Fibroblast of lung (primary cell): ENCODE measurements at regions not wholly inside any gene's neighbourhood (a gene's known extent, or its start where the extent isn't known, plus 50 kb on each side); places are given as distances from the start of the nearest gene placed in this dataset.

Experiments
- EZH2 ChIP-seq: IDR thresholded peaks from 2 replicates; pipeline ENCODE4 v1.5.1; 2012; ENCODE audit warnings: low read length, control low read depth, mild to moderate bottlenecking; ENCODE audit errors: missing control alignments
- TF ChIP-seq, protein P1 (sequence below), 2 donors: IDR thresholded peaks in 1 of 2; conservative IDR thresholded peaks in 1 of 2; 1 replicate in 1 of 2; 2 replicates in 1 of 2; pipeline ENCODE4 v1.5.1; 2011 to 2012; ENCODE audit warnings: low read length in 2 of 2, control low read depth in 1 of 2, inconsistent platforms in 1 of 2, low read depth in 1 of 2, mild to moderate bottlenecking in 1 of 2

- TF ChIP-seq, protein P1, sequence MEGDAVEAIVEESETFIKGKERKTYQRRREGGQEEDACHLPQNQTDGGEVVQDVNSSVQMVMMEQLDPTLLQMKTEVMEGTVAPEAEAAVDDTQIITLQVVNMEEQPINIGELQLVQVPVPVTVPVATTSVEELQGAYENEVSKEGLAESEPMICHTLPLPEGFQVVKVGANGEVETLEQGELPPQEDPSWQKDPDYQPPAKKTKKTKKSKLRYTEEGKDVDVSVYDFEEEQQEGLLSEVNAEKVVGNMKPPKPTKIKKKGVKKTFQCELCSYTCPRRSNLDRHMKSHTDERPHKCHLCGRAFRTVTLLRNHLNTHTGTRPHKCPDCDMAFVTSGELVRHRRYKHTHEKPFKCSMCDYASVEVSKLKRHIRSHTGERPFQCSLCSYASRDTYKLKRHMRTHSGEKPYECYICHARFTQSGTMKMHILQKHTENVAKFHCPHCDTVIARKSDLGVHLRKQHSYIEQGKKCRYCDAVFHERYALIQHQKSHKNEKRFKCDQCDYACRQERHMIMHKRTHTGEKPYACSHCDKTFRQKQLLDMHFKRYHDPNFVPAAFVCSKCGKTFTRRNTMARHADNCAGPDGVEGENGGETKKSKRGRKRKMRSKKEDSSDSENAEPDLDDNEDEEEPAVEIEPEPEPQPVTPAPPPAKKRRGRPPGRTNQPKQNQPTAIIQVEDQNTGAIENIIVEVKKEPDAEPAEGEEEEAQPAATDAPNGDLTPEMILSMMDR (conservative IDR thresholded peaks at IDR 0.05 in 1 of 2, IDR thresholded peaks at IDR 0.05 in 1 of 2; ENCODE audit: low read depth in 1 of 2, low read length in 2 of 2), result no peak
- no peak for TF ChIP-seq EZH2
Measured at GRCh38 chrX:51155566-51155965, 177.1 kb upstream of the NUDT10 start.
